ENCODE measurements at regions not wholly inside any gene's neighbourhood (a gene's known extent, or its start where the extent isn't known, plus 50 kb on each side); places are given as distances from the start of the nearest gene placed in this dataset.

DNA sequence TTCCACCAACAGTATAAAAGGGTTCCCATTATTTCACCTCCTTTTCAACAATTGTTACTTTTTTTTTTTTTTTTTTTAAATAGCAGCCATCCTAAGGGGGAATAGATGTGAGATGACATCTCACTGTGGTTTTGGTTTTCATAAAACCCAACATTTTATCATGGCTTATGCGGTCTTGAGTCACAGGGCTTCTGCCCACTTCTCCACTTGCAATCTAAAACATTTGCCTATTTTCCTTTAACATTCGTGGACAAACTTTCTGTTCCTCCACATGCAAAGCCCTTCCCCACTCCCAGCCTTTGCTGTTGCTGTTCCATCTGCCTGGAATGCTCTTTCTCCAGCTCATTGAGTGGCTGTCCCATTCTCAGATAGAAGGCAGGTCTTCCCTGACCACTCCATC lies 239.7 kb upstream of the KCNK2 start:
- DNase-seq (ENCODE audit: low read depth, low spot score): no peak
- Histone ChIP-seq H3K36me3 (ENCODE audit: control insufficient read depth, insufficient read depth, low read length) (no peaks in the 10 kb centered on the region), H3K27me3 (ENCODE audit: control insufficient read depth, insufficient read depth, low read length) (no peaks in the 10 kb centered on the region)

DNA sequence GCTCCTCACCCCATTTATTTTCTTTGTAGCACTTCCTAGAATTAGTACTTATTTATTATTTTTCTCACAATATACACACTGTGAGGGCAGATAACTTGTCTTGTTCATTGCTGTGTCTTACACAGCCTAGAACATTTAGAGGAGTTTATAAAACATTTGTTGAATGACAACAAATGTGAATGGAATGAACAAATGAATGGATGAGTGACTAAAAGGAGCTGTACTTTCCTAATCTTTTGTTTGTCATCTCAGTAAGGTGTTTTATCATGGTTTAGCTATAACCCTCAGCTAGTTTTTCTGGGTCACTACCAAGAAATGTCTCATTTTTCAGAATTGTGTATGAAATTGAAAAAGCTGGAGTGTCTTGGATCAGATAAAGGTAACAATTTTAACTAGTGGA lies 239.3 kb upstream of the KCNK2 start:
- Histone ChIP-seq H3K27me3 (ENCODE audit: control insufficient read depth, insufficient read depth, low read length) (no peaks in the 10 kb centered on the region), H3K9me3 (ENCODE audit: control insufficient read depth, insufficient read depth, low read length) (no peaks in the 10 kb centered on the region), H3K36me3 (ENCODE audit: control insufficient read depth, insufficient read depth, low read length) (no peaks in the 10 kb centered on the region), H3K4me1 (ENCODE audit: control insufficient read depth, insufficient read depth, low read length) (no peaks in the 10 kb centered on the region), H3K4me3 (ENCODE audit: low read length) (no peak overlapping the region), H3K27ac (ENCODE audit: low read length) (no peak overlapping the region)
- DNase-seq (ENCODE audit: low read depth, low spot score): no peak

More for the DNA sequence above, 239.7 kb upstream of the KCNK2 start:
- WGBS (ENCODE audit: insufficient coverage, insufficient read length): no CpG with 5 or more reads among the region's 2 CpGs
- H3K4me3 ChIP-seq (ENCODE audit: low read length): no peak overlapping the region
- no peak overlapping the region for H3K27ac ChIP-seq (ENCODE audit: low read length)
- no peaks in the 10 kb centered on the region for H3K9me3 ChIP-seq (ENCODE audit: control insufficient read depth, insufficient read depth, low read length)
- H3K4me1 ChIP-seq (ENCODE audit: control insufficient read depth, insufficient read depth, low read length): no peaks in the 10 kb centered on the region

DNA sequence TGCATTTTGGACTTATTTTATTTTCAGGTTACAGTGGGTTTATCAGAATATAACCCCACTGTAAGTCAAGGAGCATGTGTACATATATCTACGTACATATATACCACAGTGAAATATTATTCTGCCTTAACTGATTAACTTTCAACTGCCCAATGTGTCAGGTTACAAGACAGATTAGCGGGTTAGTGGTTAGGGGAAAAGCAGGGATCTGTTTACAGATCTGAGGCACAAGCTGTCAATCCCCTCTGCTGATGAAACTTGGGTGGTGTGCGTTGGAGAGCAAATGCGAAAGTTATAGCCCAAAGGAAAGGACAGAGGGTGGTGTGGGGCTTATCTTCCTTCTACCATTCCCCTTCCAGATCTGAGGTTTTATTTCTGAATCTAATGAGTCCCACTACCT lies 238.2 kb upstream of the KCNK2 start:
- no peaks in the 10 kb centered on the region for H3K27me3 ChIP-seq (ENCODE audit: control insufficient read depth, insufficient read depth, low read length)
- H3K4me1 ChIP-seq (ENCODE audit: control insufficient read depth, insufficient read depth, low read length): no peaks in the 10 kb centered on the region
- no peaks in the 10 kb centered on the region for H3K36me3 ChIP-seq (ENCODE audit: control insufficient read depth, insufficient read depth, low read length)
- no peak overlapping the region for H3K27ac ChIP-seq (ENCODE audit: low read length)
- no CpG with 5 or more reads among the region's 4 CpGs for WGBS (ENCODE audit: insufficient coverage, insufficient read length)
- H3K4me3 ChIP-seq (ENCODE audit: low read length): no peak overlapping the region
- DNase-seq (ENCODE audit: low read depth, low spot score): no peak
- H3K9me3 ChIP-seq (ENCODE audit: control insufficient read depth, insufficient read depth, low read length): no peaks in the 10 kb centered on the region

DNA sequence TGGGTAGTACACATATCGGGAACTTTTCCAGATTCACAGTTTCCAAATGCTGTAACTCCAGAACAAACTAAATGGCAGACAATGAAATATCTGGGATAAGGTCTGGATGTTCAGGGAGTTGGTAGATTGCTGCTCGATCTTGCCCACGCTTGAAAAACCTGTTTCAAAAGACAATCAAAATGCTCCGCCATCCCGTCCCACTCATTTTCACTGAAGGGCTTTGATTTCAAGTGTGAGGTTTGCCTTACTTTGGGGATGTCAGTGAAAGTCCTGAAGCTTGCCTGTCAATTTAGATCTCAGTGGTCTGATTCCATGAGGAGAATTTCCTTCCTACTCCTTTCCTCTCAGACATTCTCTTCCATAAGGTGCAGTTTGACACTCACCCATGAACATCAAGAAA lies 236.3 kb upstream of the KCNK2 start:
- DNase-seq (ENCODE audit: low read depth, low spot score): no peak
- WGBS (ENCODE audit: insufficient coverage, insufficient read length): no CpG with 5 or more reads among the region's 5 CpGs

DNA sequence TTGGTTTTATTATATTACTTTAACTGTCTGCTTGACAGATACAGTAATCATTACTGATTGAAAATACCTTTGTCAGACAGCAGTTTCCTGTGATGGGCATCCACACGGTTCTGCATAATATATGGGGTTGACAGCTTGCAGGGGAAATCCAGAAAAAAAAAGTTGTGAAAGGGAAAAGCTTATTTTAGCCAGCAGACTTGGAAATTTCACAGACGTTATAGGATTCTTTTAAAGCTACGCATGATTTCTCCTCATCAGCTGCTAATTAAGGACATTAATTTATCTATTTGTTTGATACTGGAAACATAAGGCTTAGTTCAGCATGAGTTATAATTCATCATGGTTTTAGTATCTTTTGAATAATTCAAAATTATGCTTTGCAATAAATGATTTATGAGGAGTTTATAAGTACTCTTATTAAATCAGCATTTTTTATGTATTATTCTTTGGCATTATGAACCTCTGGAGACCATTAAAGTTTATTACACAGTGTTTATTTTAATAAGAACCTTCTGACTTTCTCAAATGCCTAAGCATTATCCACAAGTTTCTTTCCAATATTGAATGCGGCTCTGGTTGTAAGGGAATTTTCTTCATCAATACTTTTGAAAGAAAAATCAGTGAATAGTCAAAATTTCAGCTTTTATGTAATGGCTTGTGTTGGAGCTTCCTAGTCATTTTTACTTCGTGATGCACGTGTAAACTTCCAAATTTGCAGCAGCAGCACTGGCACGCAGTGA lies 235.3 kb upstream of the KCNK2 start:
- no CpG with 5 or more reads among the region's 7 CpGs for WGBS (ENCODE audit: insufficient coverage, insufficient read length)
- H3K27ac ChIP-seq (ENCODE audit: low read length): no peak overlapping the region
- H3K36me3 ChIP-seq (ENCODE audit: control insufficient read depth, insufficient read depth, low read length): no peaks in the 10 kb centered on the region
- H3K4me3 ChIP-seq (ENCODE audit: low read length): no peak overlapping the region
- H3K9me3 ChIP-seq (ENCODE audit: control insufficient read depth, insufficient read depth, low read length): no peaks in the 10 kb centered on the region
- no peaks in the 10 kb centered on the region for H3K4me1 ChIP-seq (ENCODE audit: control insufficient read depth, insufficient read depth, low read length)
- no peak for DNase-seq (ENCODE audit: low read depth, low spot score)
- H3K27me3 ChIP-seq (ENCODE audit: control insufficient read depth, insufficient read depth, low read length): no peaks in the 10 kb centered on the region

More for the DNA sequence above, 236.3 kb upstream of the KCNK2 start:
- H3K4me1 ChIP-seq (ENCODE audit: control insufficient read depth, insufficient read depth, low read length): no peaks in the 10 kb centered on the region
- no peaks in the 10 kb centered on the region for H3K27me3 ChIP-seq (ENCODE audit: control insufficient read depth, insufficient read depth, low read length)
- no peak overlapping the region for H3K27ac ChIP-seq (ENCODE audit: low read length)
- no peaks in the 10 kb centered on the region for H3K9me3 ChIP-seq (ENCODE audit: control insufficient read depth, insufficient read depth, low read length)
- no peak overlapping the region for H3K4me3 ChIP-seq (ENCODE audit: low read length)
- no peaks in the 10 kb centered on the region for H3K36me3 ChIP-seq (ENCODE audit: control insufficient read depth, insufficient read depth, low read length)

DNA sequence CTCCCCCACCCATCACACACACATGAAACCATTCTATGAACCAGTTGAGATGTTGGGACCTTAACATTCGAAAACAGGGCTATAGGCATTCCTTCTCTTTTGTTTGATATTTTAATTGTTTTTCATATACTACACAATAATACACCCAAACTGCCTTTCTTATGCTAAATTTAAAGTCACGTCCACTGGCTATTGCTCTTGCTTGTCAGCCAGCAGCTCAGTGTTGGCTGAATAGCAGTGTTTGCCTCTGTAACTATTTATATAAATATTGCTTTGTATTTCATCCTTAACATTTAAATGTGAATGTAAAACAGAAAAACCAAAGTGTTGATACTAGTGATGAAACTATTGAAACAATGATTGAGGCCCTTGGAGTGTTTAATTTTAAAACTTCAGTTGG lies 234.4 kb upstream of the KCNK2 start:
- no CpG with 5 or more reads among the region's 2 CpGs for WGBS (ENCODE audit: insufficient coverage, insufficient read length)
- H3K36me3 ChIP-seq (ENCODE audit: control insufficient read depth, insufficient read depth, low read length): no peaks in the 10 kb centered on the region
- H3K27ac ChIP-seq (ENCODE audit: low read length): no peak overlapping the region
- no peaks in the 10 kb centered on the region for H3K27me3 ChIP-seq (ENCODE audit: control insufficient read depth, insufficient read depth, low read length)
- H3K4me1 ChIP-seq (ENCODE audit: control insufficient read depth, insufficient read depth, low read length): no peaks in the 10 kb centered on the region
- H3K4me3 ChIP-seq (ENCODE audit: low read length): no peak overlapping the region
- DNase-seq (ENCODE audit: low read depth, low spot score): no peak
- no peaks in the 10 kb centered on the region for H3K9me3 ChIP-seq (ENCODE audit: control insufficient read depth, insufficient read depth, low read length)

DNA sequence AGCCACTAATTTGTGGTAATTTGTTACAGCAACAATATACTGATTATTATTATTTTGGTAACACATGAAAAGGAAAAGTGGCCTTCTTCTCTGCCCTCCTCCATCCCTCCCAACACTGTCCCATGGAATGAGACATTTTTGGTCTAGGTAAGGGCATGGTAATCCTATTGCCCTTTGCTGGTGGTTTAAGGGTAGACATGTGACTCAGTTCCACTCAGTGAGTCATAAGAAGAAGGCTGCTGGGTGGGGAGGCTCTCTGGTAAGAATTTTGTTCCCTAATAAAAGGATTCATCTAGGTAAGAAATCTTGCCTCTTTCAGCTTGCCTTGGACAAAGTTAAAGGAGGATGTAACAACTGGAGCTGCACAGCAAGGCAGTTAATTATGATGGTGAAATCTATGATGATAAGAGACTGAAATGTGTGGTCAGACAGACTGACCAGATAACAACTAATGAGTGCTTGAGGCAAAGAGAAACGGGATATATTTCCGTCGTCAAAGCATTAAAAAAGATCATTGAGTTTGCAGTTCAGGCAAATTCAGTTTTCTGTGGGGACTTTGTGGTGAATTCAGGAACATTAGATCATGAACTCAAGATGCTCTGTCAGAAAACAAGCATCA lies 232.0 kb upstream of the KCNK2 start:
- Histone ChIP-seq H3K9me3 (ENCODE audit: control insufficient read depth, insufficient read depth, low read length) (no peaks in the 10 kb centered on the region), H3K27me3 (ENCODE audit: control insufficient read depth, insufficient read depth, low read length) (no peaks in the 10 kb centered on the region), H3K4me3 (ENCODE audit: low read length) (no peak overlapping the region), H3K4me1 (ENCODE audit: control insufficient read depth, insufficient read depth, low read length) (no peaks in the 10 kb centered on the region), H3K36me3 (ENCODE audit: control insufficient read depth, insufficient read depth, low read length) (no peaks in the 10 kb centered on the region), H3K27ac (ENCODE audit: low read length) (no peak overlapping the region)
- WGBS (ENCODE audit: insufficient coverage, insufficient read length): no CpG with 5 or more reads among the region's 3 CpGs
- no peak for DNase-seq (ENCODE audit: low read depth, low spot score)

DNA sequence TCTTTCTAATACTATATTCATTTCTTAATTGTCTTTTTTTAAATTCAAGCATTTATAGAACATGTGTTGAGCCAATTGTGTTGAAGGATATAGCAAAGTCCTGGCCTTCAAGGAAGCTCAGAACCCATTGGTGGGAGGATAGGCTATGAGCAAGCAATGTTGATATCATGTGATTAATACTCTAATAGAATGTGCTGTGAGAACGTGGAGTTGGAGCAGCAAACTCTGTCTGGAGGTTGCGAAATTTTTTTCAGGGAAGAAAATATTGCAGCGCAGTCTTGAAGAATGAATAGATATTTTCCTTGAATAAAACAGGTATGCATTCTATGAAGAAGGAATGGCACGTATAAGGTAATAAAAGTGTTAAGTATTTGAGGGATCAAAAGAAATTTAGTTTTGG lies 229.2 kb upstream of the KCNK2 start:
- Histone ChIP-seq H3K36me3 (ENCODE audit: control insufficient read depth, insufficient read depth, low read length) (no peaks in the 10 kb centered on the region), H3K9me3 (ENCODE audit: control insufficient read depth, insufficient read depth, low read length) (no peaks in the 10 kb centered on the region), H3K4me1 (ENCODE audit: control insufficient read depth, insufficient read depth, low read length) (no peaks in the 10 kb centered on the region), H3K4me3 (ENCODE audit: low read length) (no peak overlapping the region), H3K27ac (ENCODE audit: low read length) (no peak overlapping the region), H3K27me3 (ENCODE audit: control insufficient read depth, insufficient read depth, low read length) (no peaks in the 10 kb centered on the region)
- no peak for DNase-seq (ENCODE audit: low read depth, low spot score)
- WGBS (ENCODE audit: insufficient coverage, insufficient read length): 100% methylated on average over 1 of the region's 4 CpGs

DNA sequence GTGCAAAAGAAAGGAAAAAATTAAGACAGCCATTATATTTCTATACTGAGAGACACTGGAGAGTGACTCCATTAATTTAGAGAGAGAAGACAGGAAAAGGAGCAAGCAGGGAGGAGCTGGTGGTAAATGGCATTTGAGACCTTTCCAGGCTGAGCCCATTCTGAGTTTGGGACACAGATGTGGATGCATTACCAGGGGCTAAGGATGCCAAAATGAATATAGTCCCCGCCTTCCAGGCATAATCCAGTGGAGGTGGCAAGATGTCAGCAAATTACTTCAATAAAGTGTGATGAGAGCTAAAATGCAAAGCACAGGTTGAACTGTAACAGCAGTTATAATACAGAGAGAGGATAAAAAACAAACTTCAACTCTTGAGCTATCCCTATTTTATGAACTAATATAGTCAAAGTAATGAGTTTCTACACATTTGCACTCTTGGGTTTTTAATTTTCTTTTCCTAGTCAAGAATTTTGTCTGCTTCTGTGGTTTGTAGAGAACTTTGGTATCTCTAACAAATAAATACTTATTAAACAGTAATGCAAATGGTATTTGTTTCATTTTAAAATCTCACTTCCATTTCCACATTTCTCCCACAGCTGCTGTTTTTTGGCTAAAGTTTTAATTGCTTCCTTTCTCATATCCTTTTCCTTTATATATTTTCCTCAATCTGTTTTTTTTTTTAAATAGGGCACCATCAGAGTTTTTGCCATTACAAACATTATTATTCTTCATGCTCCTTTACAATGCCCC lies 228.2 kb upstream of the KCNK2 start:
- Histone ChIP-seq H3K9me3 (ENCODE audit: control insufficient read depth, insufficient read depth, low read length) (no peaks in the 10 kb centered on the region), H3K4me3 (ENCODE audit: low read length) (no peak overlapping the region)
- no CpG with 5 or more reads among the region's 1 CpG for WGBS (ENCODE audit: insufficient coverage, insufficient read length)

DNA sequence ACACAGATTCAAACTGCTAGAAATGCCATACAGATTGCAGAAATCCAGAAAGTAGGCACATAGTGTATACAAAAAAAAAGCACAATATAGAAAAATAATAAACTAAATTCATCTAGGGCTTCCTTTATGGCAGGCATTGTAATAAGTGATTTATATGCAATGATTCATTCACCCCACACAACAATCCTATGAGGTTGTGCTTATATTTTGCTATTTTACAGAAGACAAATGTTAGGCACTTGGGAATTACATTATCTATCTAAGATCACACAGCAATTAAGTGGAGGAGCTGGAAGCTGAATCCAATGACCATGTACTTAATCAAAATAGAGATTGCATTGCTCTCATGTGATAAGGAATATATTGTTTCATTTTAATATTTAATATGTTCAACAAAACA lies 225.7 kb upstream of the KCNK2 start:
- Histone ChIP-seq H3K27ac (ENCODE audit: low read length) (no peak overlapping the region), H3K4me3 (ENCODE audit: low read length) (no peak overlapping the region), H3K36me3 (ENCODE audit: control insufficient read depth, insufficient read depth, low read length) (no peaks in the 10 kb centered on the region), H3K27me3 (ENCODE audit: control insufficient read depth, insufficient read depth, low read length) (no peaks in the 10 kb centered on the region), H3K9me3 (ENCODE audit: control insufficient read depth, insufficient read depth, low read length) (no peaks in the 10 kb centered on the region), H3K4me1 (ENCODE audit: control insufficient read depth, insufficient read depth, low read length) (no peaks in the 10 kb centered on the region)
- DNase-seq (ENCODE audit: low read depth, low spot score): no peak

More for the DNA sequence above, 228.2 kb upstream of the KCNK2 start:
- Histone ChIP-seq H3K36me3 (ENCODE audit: control insufficient read depth, insufficient read depth, low read length) (no peaks in the 10 kb centered on the region), H3K4me1 (ENCODE audit: control insufficient read depth, insufficient read depth, low read length) (no peaks in the 10 kb centered on the region), H3K27ac (ENCODE audit: low read length) (no peak overlapping the region), H3K27me3 (ENCODE audit: control insufficient read depth, insufficient read depth, low read length) (no peaks in the 10 kb centered on the region)
- DNase-seq (ENCODE audit: low read depth, low spot score): no peak

All from iPS DF 6.9 (cell line).